Liver (tissue), 7 donors: ENCODE measurements at regions not wholly inside any gene's neighbourhood (a gene's known extent, or its start where the extent isn't known, plus 50 kb on each side); places are given as distances from the start of the nearest gene placed in this dataset.

Experiments
- DNase-seq: peaks from one replicate; pipeline ENCODE4 v3.0.0-alpha.2; 2017; ENCODE audit warnings: low spot score
- H3K27ac ChIP-seq, 2 donors: one replicate each; pipeline ENCODE4 v1.7.0; 2013; ENCODE audit warnings: inconsistent platforms in 2 of 2, low read length in 2 of 2, control low read depth in 1 of 2, low read depth in 1 of 2, mild to moderate bottlenecking in 1 of 2
- H3K27me3 ChIP-seq, 4 donors: one replicate each; pipeline versions ENCODE4 v1.6.1 to v1.7.0; 2013; ENCODE audit warnings: low read length in 3 of 4, inconsistent platforms in 1 of 4, mild to moderate bottlenecking in 1 of 4, moderate library complexity in 1 of 4; ENCODE audit not compliant: control insufficient read depth in 4 of 4, insufficient read depth in 4 of 4
- H3K36me3 ChIP-seq, 4 donors: one replicate each; pipeline versions ENCODE4 v1.6.1 to v1.7.0; 2013; ENCODE audit warnings: low read length in 3 of 4, mild to moderate bottlenecking in 3 of 4, low read depth in 1 of 4, moderate library complexity in 1 of 4; ENCODE audit not compliant: control insufficient read depth in 4 of 4, insufficient read depth in 3 of 4
- H3K4me1 ChIP-seq, 4 donors: one replicate each; pipeline versions ENCODE4 v1.6.1 to v1.7.0; 2013; ENCODE audit warnings: low read length in 3 of 4, mild to moderate bottlenecking in 3 of 4, moderate library complexity in 1 of 4; ENCODE audit not compliant: control insufficient read depth in 4 of 4, insufficient read depth in 4 of 4
- H3K4me3 ChIP-seq, 3 donors: one replicate each; pipeline versions ENCODE4 v1.6.1 to v1.7.0; 2013; ENCODE audit warnings: low read length in 3 of 3, control low read depth in 1 of 3, low read depth in 1 of 3, mild to moderate bottlenecking in 1 of 3
- H3K9ac ChIP-seq, 2 donors: one replicate each; pipeline ENCODE4 v1.7.0; 2013; ENCODE audit warnings: low read length in 2 of 2, mild to moderate bottlenecking in 2 of 2, moderate library complexity in 2 of 2, control low read depth in 1 of 2, low read depth in 1 of 2
- H3K9me3 ChIP-seq, 4 donors: one replicate each; pipeline versions ENCODE4 v1.6.1 to v1.7.0; 2013; ENCODE audit warnings: low read length in 3 of 4; ENCODE audit not compliant: control insufficient read depth in 4 of 4
- EGR1 ChIP-seq, 2 donors: IDR thresholded peaks; 2 replicates each; pipeline ENCODE4 v1.6.1; 2016 to 2018; ENCODE audit warnings: antibody characterized with exemption in 2 of 2, low read depth in 2 of 2
- FOXA1 ChIP-seq: IDR thresholded peaks from 2 replicates; pipeline ENCODE4 v1.6.1; 2016; ENCODE audit warnings: antibody characterized with exemption
- FOXA2 ChIP-seq: IDR thresholded peaks from 2 replicates; pipeline ENCODE4 v1.6.1; 2016; ENCODE audit warnings: antibody characterized with exemption
- GABPA ChIP-seq, 2 donors: IDR thresholded peaks in 1 of 2; conservative IDR thresholded peaks in 1 of 2; 2 replicates each; pipeline ENCODE4 v1.6.1; 2016; ENCODE audit warnings: antibody characterized with exemption in 2 of 2, mild to moderate bottlenecking in 1 of 2, moderate library complexity in 1 of 2
- HNF4A ChIP-seq, 2 donors: conservative IDR thresholded peaks; 2 replicates each; pipeline ENCODE4 v1.6.1; 2016; ENCODE audit warnings: antibody characterized with exemption in 2 of 2, mild to moderate bottlenecking in 2 of 2
- JUND ChIP-seq, 2 donors: IDR thresholded peaks; 2 replicates each; pipeline ENCODE4 v1.6.1; 2016; ENCODE audit warnings: antibody characterized with exemption in 2 of 2
- MAX ChIP-seq: IDR thresholded peaks from 2 replicates; pipeline ENCODE4 v1.6.1; 2016; ENCODE audit warnings: antibody characterized with exemption
- NR2F2 ChIP-seq: IDR thresholded peaks from 2 replicates; pipeline ENCODE4 v1.6.1; 2016; ENCODE audit warnings: antibody characterized with exemption
- RAD21 ChIP-seq, 2 donors: IDR thresholded peaks; 2 replicates each; pipeline ENCODE4 v1.6.1; 2016; ENCODE audit warnings: antibody characterized with exemption in 2 of 2, mild to moderate bottlenecking in 2 of 2
- REST ChIP-seq: IDR thresholded peaks from 2 replicates; pipeline ENCODE4 v1.6.1; 2016; ENCODE audit warnings: antibody characterized with exemption, mild to moderate bottlenecking
- RXRA ChIP-seq, 2 donors: IDR thresholded peaks; 2 replicates each; pipeline ENCODE4 v1.6.1; 2017 to 2018; ENCODE audit warnings: antibody characterized with exemption in 2 of 2, mild to moderate bottlenecking in 1 of 2
- SP1 ChIP-seq: IDR thresholded peaks from 2 replicates; pipeline ENCODE4 v1.6.1; 2018; ENCODE audit warnings: antibody characterized with exemption, mild to moderate bottlenecking
- TAF1 ChIP-seq: conservative IDR thresholded peaks from 2 replicates; pipeline ENCODE4 v1.6.1; 2016; ENCODE audit warnings: antibody characterized with exemption, mild to moderate bottlenecking
- YY1 ChIP-seq: IDR thresholded peaks from 2 replicates; pipeline ENCODE4 v1.6.1; 2016; ENCODE audit warnings: antibody characterized with exemption, mild to moderate bottlenecking
- ZBTB33 ChIP-seq: IDR thresholded peaks from 2 replicates; pipeline ENCODE4 v1.6.1; 2016; ENCODE audit warnings: antibody characterized with exemption
- WGBS: extraction: QIAGEN DNeasy Blood & Tissue Kit; methylation state at CpG from one replicate; pipeline ENCODE4 v1.1.7; 2013; 5-methylcytosine and 5-hydroxymethylcytosine counted together
- donor health status: healthy.
- donor health status: healthy.
- donor health status: healthy.
- donor health status: healthy.

DNA sequence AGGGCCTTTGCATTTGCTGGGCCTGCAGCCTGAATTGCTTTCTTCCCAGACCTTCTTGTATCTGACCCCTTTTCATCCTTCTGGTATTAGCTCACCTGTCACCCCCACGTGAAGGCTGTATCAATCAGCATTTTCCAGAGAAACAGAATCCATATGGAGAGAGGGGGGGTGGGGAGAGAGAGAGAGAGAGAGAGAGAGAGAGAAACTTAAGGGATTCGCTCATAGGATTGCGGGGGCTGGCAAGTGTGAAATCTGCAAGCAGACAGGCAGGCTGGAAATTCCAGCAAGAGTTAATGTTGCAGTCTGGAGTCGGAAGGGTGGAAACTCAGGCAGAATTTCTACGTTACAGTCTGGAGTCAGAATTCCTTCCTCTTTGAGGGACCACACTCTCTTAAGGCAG lies 410.7 kb upstream of the SULF2 start (continued):
- no peak for TF ChIP-seq REST
- no peak for TF ChIP-seq JUND (IDR thresholded peaks at IDR 0.05)
- no peak for TF ChIP-seq FOXA1
- no peak for TF ChIP-seq TAF1

DNA sequence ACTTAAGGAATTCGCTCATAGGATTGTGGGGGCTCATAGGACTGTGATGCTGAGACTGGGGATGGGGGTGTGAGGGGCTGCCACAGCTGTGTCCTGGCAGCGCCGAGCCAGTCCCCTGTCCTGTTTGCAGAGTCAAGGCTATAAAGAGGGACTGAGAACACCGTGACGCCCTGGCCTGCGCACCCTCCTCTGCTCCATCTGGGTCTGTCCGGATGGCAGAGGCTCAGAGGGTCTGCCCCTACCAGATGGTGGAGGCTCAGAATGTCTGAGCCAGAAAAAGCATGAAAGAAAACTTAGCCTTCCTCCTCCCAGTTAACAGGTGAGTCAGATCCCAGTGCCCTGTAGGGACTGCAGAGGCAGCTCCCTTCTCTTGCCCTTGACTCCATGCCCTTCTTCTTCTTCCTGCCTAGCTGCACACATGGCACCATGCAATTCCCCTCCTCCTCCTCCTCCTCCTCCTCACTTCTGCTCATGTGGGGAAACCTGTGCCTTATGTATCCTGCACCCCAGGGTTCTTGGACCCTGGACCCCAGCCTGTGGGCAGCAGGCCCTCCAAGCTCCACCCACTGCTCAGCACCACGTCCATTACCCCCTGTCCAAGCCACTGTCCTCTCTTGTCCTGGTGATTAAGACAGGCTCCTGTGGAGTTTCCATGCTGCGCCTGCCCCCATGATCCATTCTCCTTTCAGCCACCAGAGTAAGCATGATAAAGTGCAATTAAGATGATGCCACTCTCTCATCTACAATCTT lies 410.0 kb upstream of the SULF2 start:
- WGBS, result 90% methylated on average over 9 of the region's 9 CpGs
- no peak for TF ChIP-seq HNF4A (conservative IDR thresholded peaks at IDR 0.05)
- TF ChIP-seq REST, result no peak
- no peak for TF ChIP-seq YY1
- TF ChIP-seq TAF1, result no peak
- TF ChIP-seq MAX, result no peak
- no peak for TF ChIP-seq GABPA (IDR thresholded peaks at IDR 0.05 in 1 of 2, conservative IDR thresholded peaks at IDR 0.05 in 1 of 2)
- TF ChIP-seq JUND (IDR thresholded peaks at IDR 0.05), result no peak
- TF ChIP-seq ZBTB33, result no peak
- TF ChIP-seq NR2F2, result no peak
- TF ChIP-seq FOXA2, result no peak
- no peak for TF ChIP-seq FOXA1
- no peak for TF ChIP-seq SP1
- TF ChIP-seq RXRA (IDR thresholded peaks at IDR 0.05), result no peak
- no peak for TF ChIP-seq EGR1 (IDR thresholded peaks at IDR 0.05; ENCODE audit: low read depth in 2 of 2)
- no peak for TF ChIP-seq RAD21 (IDR thresholded peaks at IDR 0.05)
- no peak for DNase-seq

More for the DNA sequence above, 410.0 kb upstream of the SULF2 start:
- Histone ChIP-seq H3K27me3 (no peaks in the 10 kb centered on the region), H3K4me3 (no peak overlapping the region), H3K4me1 (no peaks in the 10 kb centered on the region), H3K9ac (no peak overlapping the region), H3K36me3 (no peaks in the 10 kb centered on the region), H3K27ac (no peak overlapping the region), H3K9me3 (no peaks in the 10 kb centered on the region)
